ENCODE measurements at regions not wholly inside any gene's neighbourhood (a gene's known extent, or its start where the extent isn't known, plus 50 kb on each side); places are given as distances from the start of the nearest gene placed in this dataset.

- TF ChIP-seq, protein P1, sequence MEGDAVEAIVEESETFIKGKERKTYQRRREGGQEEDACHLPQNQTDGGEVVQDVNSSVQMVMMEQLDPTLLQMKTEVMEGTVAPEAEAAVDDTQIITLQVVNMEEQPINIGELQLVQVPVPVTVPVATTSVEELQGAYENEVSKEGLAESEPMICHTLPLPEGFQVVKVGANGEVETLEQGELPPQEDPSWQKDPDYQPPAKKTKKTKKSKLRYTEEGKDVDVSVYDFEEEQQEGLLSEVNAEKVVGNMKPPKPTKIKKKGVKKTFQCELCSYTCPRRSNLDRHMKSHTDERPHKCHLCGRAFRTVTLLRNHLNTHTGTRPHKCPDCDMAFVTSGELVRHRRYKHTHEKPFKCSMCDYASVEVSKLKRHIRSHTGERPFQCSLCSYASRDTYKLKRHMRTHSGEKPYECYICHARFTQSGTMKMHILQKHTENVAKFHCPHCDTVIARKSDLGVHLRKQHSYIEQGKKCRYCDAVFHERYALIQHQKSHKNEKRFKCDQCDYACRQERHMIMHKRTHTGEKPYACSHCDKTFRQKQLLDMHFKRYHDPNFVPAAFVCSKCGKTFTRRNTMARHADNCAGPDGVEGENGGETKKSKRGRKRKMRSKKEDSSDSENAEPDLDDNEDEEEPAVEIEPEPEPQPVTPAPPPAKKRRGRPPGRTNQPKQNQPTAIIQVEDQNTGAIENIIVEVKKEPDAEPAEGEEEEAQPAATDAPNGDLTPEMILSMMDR (IDR thresholded peaks at IDR 0.05): no peak
- no peak for TF ChIP-seq POLR2A (IDR thresholded peaks at IDR 0.05)
These were observed 617.9 kb upstream of the GRM3 start for GRCh38 chr7:86025807-86026206.
